Upper lobe of left lung (tissue), 6 donors: ENCODE measurements at regions not wholly inside any gene's neighbourhood (a gene's known extent, or its start where the extent isn't known, plus 50 kb on each side); places are given as distances from the start of the nearest gene placed in this dataset.

ENCODE experiments used
- ATAC-seq, 2 donors: fragments of 200-7000 bp; cut with Tn5 transposase; one replicate each; pipeline ENCODE4 v1.9.1; 2022; ENCODE audit warnings: mild to moderate bottlenecking in 2 of 2, moderate library complexity in 2 of 2; ENCODE audit not compliant: low FRiP score in 2 of 2
- DNase-seq, 2 donors: peaks; one replicate each; pipeline ENCODE4 v3.0.0-alpha.2; 2019 to 2020
- H3K27ac ChIP-seq, 4 donors: fragments of 200-600 bp; sonication (generic); one replicate each; pipeline ENCODE4 v1.5.1; 2016 to 2019
- H3K27me3 ChIP-seq, 4 donors: fragments of 200-600 bp; sonication (generic); one replicate each; pipeline ENCODE4 v1.5.1; 2017 to 2019
- H3K36me3 ChIP-seq, 4 donors: fragments of 200-600 bp; sonication (generic); one replicate each; pipeline ENCODE4 v1.5.1; 2016 to 2019
- H3K4me1 ChIP-seq, 4 donors: fragments of 200-600 bp; sonication (generic); one replicate each; pipeline ENCODE4 v1.5.1; 2018 to 2019
- H3K4me3 ChIP-seq, 4 donors: fragments of 200-600 bp; sonication (generic); one replicate each; pipeline ENCODE4 v1.5.1; 2017 to 2019; ENCODE audit warnings: mild to moderate bottlenecking in 2 of 4, moderate library complexity in 1 of 4
- H3K9me3 ChIP-seq, 4 donors: fragments of 200-600 bp; sonication (generic); one replicate each; pipeline ENCODE4 v1.5.1; 2018 to 2019
- CTCF ChIP-seq, 6 experiments: fragments of 450-650 bp in 4 of 6; fragments of 200-600 bp in 2 of 6; sonication (generic) in 2 of 6; IDR thresholded peaks; one replicate each; pipeline ENCODE4 v1.5.1; 2016 to 2019; ENCODE audit warnings: antibody characterized with exemption in 6 of 6
- EP300 ChIP-seq, 4 donors: sonication (generic); formaldehyde crosslinking; IDR thresholded peaks; one replicate each; pipeline ENCODE4 v1.5.1; 2017; ENCODE audit warnings: antibody characterized with exemption in 4 of 4, control low read depth in 2 of 4
- POLR2A ChIP-seq, 4 donors: fragments of 450-650 bp; IDR thresholded peaks; one replicate each; pipeline ENCODE4 v1.5.1; 2016 to 2017; ENCODE audit warnings: antibody characterized with exemption in 4 of 4, mild to moderate bottlenecking in 2 of 4
- POLR2AphosphoS5 ChIP-seq, 2 donors: sonication (generic); formaldehyde crosslinking; IDR thresholded peaks; one replicate each; pipeline ENCODE4 v1.5.1; 2017; ENCODE audit warnings: antibody characterized with exemption in 2 of 2
- WGBS, 2 donors: methylation state at CpG; one replicate each; pipeline ENCODE4 v1.1.5; 2017 to 2018; 5-methylcytosine and 5-hydroxymethylcytosine counted together
- donor health status: DM: no; HTN: no; CAD: no; lungs with moderate emphysema.
- donor health status: DM: no; HTN: yes; CAD: no; lungs with severe emphysema.

GRCh38 chr18:78810706-78811105 is 168.9 kb upstream of the SALL3 start:
- H3K9me3 ChIP-seq: no peaks in the 10 kb centered on the region

GRCh38 chr18:78812067-78812466 is 167.6 kb upstream of the SALL3 start:
- 78 to 81% methylated on average over 9 of the region's 9 CpGs for WGBS, 2 donors

More at GRCh38 chr18:78810706-78811105, 168.9 kb upstream of the SALL3 start:
- TF ChIP-seq CTCF (IDR thresholded peaks at IDR 0.05) (no peak), POLR2AphosphoS5 (IDR thresholded peaks at IDR 0.05) (no peak), POLR2A (IDR thresholded peaks at IDR 0.05) (no peak), EP300 (IDR thresholded peaks at IDR 0.05) (no peak)
- DNase-seq (no peak), ATAC-seq (no peak)
- 88 to 95% methylated on average over 12 to 18 of the region's 18 CpGs for WGBS, 2 donors
- Histone ChIP-seq H3K27me3 (no peaks in the 10 kb centered on the region), H3K4me1 (peaks cover 0 to 6% (median 0%) of the 10 kb centered on the region in 4 donors), H3K27ac (no peak overlapping the region), H3K36me3 (no peaks in the 10 kb centered on the region), H3K4me3 (no peak overlapping the region)

GRCh38 chr18:78813156-78813555 is 166.5 kb upstream of the SALL3 start:
- Histone ChIP-seq H3K36me3 (no peaks in the 10 kb centered on the region), H3K9me3 (no peaks in the 10 kb centered on the region), H3K27ac (no peak overlapping the region), H3K27me3 (no peaks in the 10 kb centered on the region), H3K4me1 (peaks cover 0 to 6% (median 0%) of the 10 kb centered on the region in 4 donors), H3K4me3 (no peak overlapping the region)
- TF ChIP-seq POLR2A (IDR thresholded peaks at IDR 0.05): no peak
- no peak for TF ChIP-seq EP300 (IDR thresholded peaks at IDR 0.05)
- no peak for TF ChIP-seq POLR2AphosphoS5 (IDR thresholded peaks at IDR 0.05)
- TF ChIP-seq CTCF (IDR thresholded peaks at IDR 0.05): no peak
- DNase-seq: peak in 1 of 2 donors; percentile 66
- 68 to 77% methylated on average over 15 to 18 of the region's 18 CpGs for WGBS, 2 donors
- peak in 1 of 2 donors; percentile 9 for ATAC-seq

More at GRCh38 chr18:78812067-78812466, 167.6 kb upstream of the SALL3 start:
- TF ChIP-seq POLR2AphosphoS5 (IDR thresholded peaks at IDR 0.05): no peak
- Histone ChIP-seq H3K27me3 (no peaks in the 10 kb centered on the region), H3K36me3 (no peaks in the 10 kb centered on the region), H3K27ac (no peak overlapping the region), H3K4me1 (peaks cover 0 to 6% (median 0%) of the 10 kb centered on the region in 4 donors), H3K4me3 (no peak overlapping the region), H3K9me3 (no peaks in the 10 kb centered on the region)
- DNase-seq (no peak), ATAC-seq (no peak)

GRCh38 chr18:78813936-78814710 is 165.5 kb upstream of the SALL3 start:
- ATAC-seq: peak; percentile 32 to 38
- H3K4me3 ChIP-seq: peak overlapping the region in 1 of 4 donors; percentile 13
- H3K27ac ChIP-seq: peak overlapping the region in 2 of 4 donors; percentile 35 to 42
- peak in 1 of 2 donors; percentile 50 for DNase-seq
- H3K9me3 ChIP-seq: no peaks in the 10 kb centered on the region
- no peaks in the 10 kb centered on the region for H3K27me3 ChIP-seq
- peaks cover 0 to 6% (median 0%) of the 10 kb centered on the region in 4 donors for H3K4me1 ChIP-seq
- WGBS, 2 donors: 27 to 34% methylated on average over 21 to 24 of the region's 24 CpGs
- H3K36me3 ChIP-seq: no peaks in the 10 kb centered on the region
- TF ChIP-seq CTCF (IDR thresholded peaks at IDR 0.05) (no peak), POLR2A (IDR thresholded peaks at IDR 0.05) (no peak), POLR2AphosphoS5 (IDR thresholded peaks at IDR 0.05) (no peak), EP300 (IDR thresholded peaks at IDR 0.05) (no peak)

GRCh38 chr18:78814766-78815165 is 164.9 kb upstream of the SALL3 start:
- Histone ChIP-seq H3K36me3 (no peaks in the 10 kb centered on the region), H3K27me3 (no peaks in the 10 kb centered on the region), H3K4me3 (peak overlapping the region in 1 of 4 donors; percentile 13), H3K27ac (peak overlapping the region in 2 of 4 donors; percentile 35 to 42), H3K4me1 (peaks cover 0 to 6% (median 0%) of the 10 kb centered on the region in 4 donors), H3K9me3 (no peaks in the 10 kb centered on the region)
- WGBS, 2 donors: 36 to 56% methylated on average over 14 of the region's 14 CpGs
- no peak for TF ChIP-seq POLR2A (IDR thresholded peaks at IDR 0.05)
- no peak for TF ChIP-seq CTCF (IDR thresholded peaks at IDR 0.05)
- TF ChIP-seq POLR2AphosphoS5 (IDR thresholded peaks at IDR 0.05): no peak
- no peak for TF ChIP-seq EP300 (IDR thresholded peaks at IDR 0.05)
- no peak for ATAC-seq
- peak in 1 of 2 donors; percentile 38 for DNase-seq
